ENCODE measurements at regions not wholly inside any gene's neighbourhood (a gene's known extent, or its start where the extent isn't known, plus 50 kb on each side); places are given as distances from the start of the nearest gene placed in this dataset.
A peak's percentile ranks its signal among the peaks of the same experiment; 100 is the strongest.
"Not testable (repeated sequence)": the region's sequence is repeated elsewhere in the genome, so short reads cannot be mapped to it uniquely, and the experiment has no call there.

- DNase-seq = no peak
These were observed 108.8 kb downstream of the NAA11 start for GRCh38 chr4:79217025-79217424.

GRCh38 chr4:79213702-79214101 lies 112.2 kb downstream of the NAA11 start:
- DNase-seq = no peak

- no peak for DNase-seq
These were observed 112.9 kb downstream of the NAA11 start for GRCh38 chr4:79213010-79213409.

- DNase-seq = no peak
These were observed 113.5 kb downstream of the NAA11 start for GRCh38 chr4:79212311-79212710.

- peak; percentile 79 to 87 for DNase-seq
These were observed 114.4 kb downstream of the NAA11 start for GRCh38 chr4:79211490-79211889.

- no peak for DNase-seq
These were observed 115.2 kb downstream of the NAA11 start for GRCh38 chr4:79210636-79211049.

- no peak for DNase-seq
These were observed 115.8 kb downstream of the NAA11 start for GRCh38 chr4:79209822-79210635.

GRCh38 chr4:79209081-79209480 lies 116.8 kb downstream of the NAA11 start:
- DNase-seq = no peak

- DNase-seq = no peak
These were observed 118.6 kb downstream of the NAA11 start for GRCh38 chr4:79207281-79207680.

- no peak for DNase-seq
These were observed 119.2 kb downstream of the NAA11 start for GRCh38 chr4:79206660-79207059.

- DNase-seq = no peak
These were observed 120.7 kb downstream of the NAA11 start for GRCh38 chr4:79205121-79205520.

- DNase-seq = no peak
These were observed 123.9 kb downstream of the NAA11 start for GRCh38 chr4:79201971-79202370.

GRCh38 chr4:79199743-79200142 lies 126.1 kb downstream of the NAA11 start:
- peak in 1 of 2 experiments; percentile 34 for DNase-seq

- peak; percentile 62 to 85 for DNase-seq
These were observed 126.8 kb downstream of the NAA11 start for GRCh38 chr4:79198951-79199587.

GRCh38 chr4:79197275-79198009 lies 128.4 kb downstream of the NAA11 start:
- peak; percentile 23 to 42 for DNase-seq

GRCh38 chr4:79191292-79191691 lies 134.6 kb downstream of the NAA11 start:
- DNase-seq = not testable (repeated sequence)

- DNase-seq = peak in 1 of 2 experiments; percentile 11
These were observed 140.3 kb downstream of the NAA11 start for GRCh38 chr4:79185526-79186045.

GRCh38 chr4:79184476-79184875 lies 141.4 kb downstream of the NAA11 start:
- DNase-seq = no peak

- DNase-seq = no peak
These were observed 143.7 kb downstream of the NAA11 start for GRCh38 chr4:79182209-79182608.

- no peak for DNase-seq
These were observed 144.7 kb downstream of the NAA11 start for GRCh38 chr4:79181190-79181589.

- DNase-seq = no peak
These were observed 147.1 kb downstream of the NAA11 start for GRCh38 chr4:79178760-79179159.

- no peak for DNase-seq
These were observed 148.5 kb downstream of the NAA11 start for GRCh38 chr4:79177388-79177787.

- DNase-seq = no peak
These were observed 149.5 kb downstream of the NAA11 start for GRCh38 chr4:79176351-79176750.
